H1 (cell line): ENCODE measurements at regions not wholly inside any gene's neighbourhood (a gene's known extent, or its start where the extent isn't known, plus 50 kb on each side); places are given as distances from the start of the nearest gene placed in this dataset.

ENCODE experiments used
- CTCF ChIA-PET: fragments of 300-600 bp; sonication (Branson Sonifier 250); formaldehyde crosslinking; loops from one replicate; lab custom pipeline; 2021; ENCODE audit not compliant: partially characterized antibody; lab: Charles Lee
- POLR2A ChIA-PET: fragments of 300-600 bp; sonication (Branson Sonifier 250); formaldehyde crosslinking; loops from one replicate; lab custom pipeline; 2021; ENCODE audit warnings: inconsistent platforms; ENCODE audit not compliant: partially characterized antibody; lab: Charles Lee
- DNase-seq, 2 experiments: peaks; one replicate each; pipeline versions ENCODE4 v3.0.0 to v3.0.0-alpha.2; 2010 to 2022; ENCODE audit warnings: low spot score in 2 of 2, low read depth in 1 of 2, mixed read lengths in 1 of 2
- FAIRE-seq: peaks from 2 replicates; lab custom pipeline; 2011; peaks lifted over from hg19 to GRCh38; lab: Jason Lieb, UNC
- H2AFZ ChIP-seq: 2 replicates; pipeline ENCODE4 v1.8.1; 2012; ENCODE audit warnings: low read length, inconsistent platforms
- H2AK5ac ChIP-seq: 2 replicates; pipeline ENCODE4 v1.6.1; 2013; ENCODE audit warnings: low read depth, low read length
- H2BK120ac ChIP-seq: replicated peaks from 2 replicates; pipeline ENCODE3; 2013; ENCODE audit warnings: low read depth, low read length, inconsistent platforms
- H2BK12ac ChIP-seq: 2 replicates; pipeline ENCODE4 v1.6.1; 2013; ENCODE audit warnings: low read depth, low read length
- H2BK15ac ChIP-seq: 2 replicates; pipeline ENCODE4 v1.6.1; 2013; ENCODE audit warnings: low read length
- H2BK20ac ChIP-seq: 2 replicates; pipeline ENCODE4 v1.6.1; 2013; ENCODE audit warnings: low read length
- H2BK5ac ChIP-seq: 2 replicates; pipeline ENCODE4 v1.6.1; 2013; ENCODE audit warnings: low read depth, low read length
- H3K14ac ChIP-seq: 2 replicates; pipeline ENCODE4 v1.6.1; 2013; ENCODE audit warnings: inconsistent platforms; ENCODE audit not compliant: insufficient read length
- H3K18ac ChIP-seq: 2 replicates; pipeline ENCODE4 v1.6.1; 2013; ENCODE audit warnings: low read length; ENCODE audit errors: extremely low read depth
- H3K23ac ChIP-seq: 2 replicates; pipeline ENCODE4 v1.6.1; 2013; ENCODE audit warnings: inconsistent platforms; ENCODE audit not compliant: insufficient read length
- H3K23me2 ChIP-seq: 2 replicates; pipeline ENCODE4 v1.6.1; 2013; ENCODE audit warnings: low read depth, low read length
- H3K27ac ChIP-seq: 2 replicates; pipeline ENCODE4 v1.6.1; 2011; ENCODE audit warnings: low read depth, low read length, inconsistent platforms
- H3K27me3 ChIP-seq, 4 experiments: replicated peaks in 1 of 4; 1 replicate in 1 of 4; 2 replicates in 3 of 4; pipeline versions ENCODE4 v1.6.1 to v1.8.1; 2011 to 2013; ENCODE audit warnings: low read length in 3 of 4, mild to moderate bottlenecking in 3 of 4, inconsistent platforms in 2 of 4, mixed read lengths in 2 of 4, moderate library complexity in 1 of 4; ENCODE audit not compliant: control insufficient read depth in 3 of 4, insufficient read depth in 3 of 4; ENCODE audit errors: extremely low read depth in 1 of 4
- H3K36me3 ChIP-seq, 4 experiments: 2 replicates each; pipeline versions ENCODE4 v1.6.1 to v1.8.1; 2011 to 2013; ENCODE audit warnings: mild to moderate bottlenecking in 4 of 4, low read length in 3 of 4, moderate library complexity in 2 of 4, control low read depth in 1 of 4, inconsistent platforms in 1 of 4; ENCODE audit not compliant: insufficient read depth in 4 of 4, control insufficient read depth in 2 of 4
- H3K4ac ChIP-seq: replicated peaks from 2 replicates; pipeline ENCODE3; 2013; ENCODE audit warnings: low read length, low read depth, mixed read lengths, inconsistent platforms; ENCODE audit not compliant: insufficient read length
- H3K4me1 ChIP-seq, 4 experiments: replicated peaks in 1 of 4; 1 replicate in 1 of 4; 2 replicates in 3 of 4; pipeline versions ENCODE4 v1.6.1 to v1.8.1; 2011 to 2013; ENCODE audit warnings: low read length in 3 of 4, inconsistent platforms in 2 of 4, mixed read lengths in 1 of 4; ENCODE audit not compliant: insufficient read depth in 4 of 4, control insufficient read depth in 3 of 4
- H3K4me2 ChIP-seq, 2 experiments: 2 replicates each; pipeline versions ENCODE4 v1.6.1 to v1.8.1; 2011 to 2013; ENCODE audit warnings: low read depth in 2 of 2, low read length in 2 of 2, control low read depth in 1 of 2, inconsistent platforms in 1 of 2, mild to moderate bottlenecking in 1 of 2; ENCODE audit not compliant: insufficient read depth in 1 of 2
- H3K4me3 ChIP-seq, 4 experiments: fragments of 200-600, 300-600 bp in 1 of 4; sonication (generic), shearing (Covaris generic), sonication (Bioruptor Twin) in 1 of 4; 2 replicates each; pipeline versions ENCODE4 v1.5.1 to v1.8.1; 2011 to 2016; ENCODE audit warnings: low read length in 4 of 4, low read depth in 3 of 4, control low read depth in 2 of 4, inconsistent platforms in 2 of 4, mild to moderate bottlenecking in 2 of 4, mixed read lengths in 1 of 4, moderate library complexity in 1 of 4; ENCODE audit not compliant: insufficient read depth in 2 of 4; ENCODE audit errors: extremely low read depth in 1 of 4
- H3K56ac ChIP-seq: replicated peaks from 2 replicates; pipeline ENCODE3; 2013; ENCODE audit warnings: low read depth, mild to moderate bottlenecking, mixed read lengths, low read length, inconsistent platforms; ENCODE audit not compliant: insufficient read length
- H3K79me1 ChIP-seq: 2 replicates; pipeline ENCODE4 v1.6.1; 2013; ENCODE audit warnings: low read depth, low read length, control low read depth
- H3K79me2 ChIP-seq, 2 experiments: 2 replicates each; pipeline versions ENCODE4 v1.6.1 to v1.8.1; 2012 to 2013; ENCODE audit warnings: low read length in 2 of 2, mild to moderate bottlenecking in 2 of 2, inconsistent platforms in 1 of 2; ENCODE audit not compliant: insufficient read depth in 2 of 2, control insufficient read depth in 1 of 2
- H3K9ac ChIP-seq, 4 experiments: replicated peaks in 1 of 4; 1 replicate in 1 of 4; 2 replicates in 3 of 4; pipeline versions ENCODE4 v1.6.1 to v1.8.1; 2011 to 2013; ENCODE audit warnings: low read depth in 3 of 4, low read length in 3 of 4, control low read depth in 2 of 4, mild to moderate bottlenecking in 2 of 4, moderate library complexity in 2 of 4, inconsistent platforms in 1 of 4; ENCODE audit errors: extremely low read depth in 1 of 4
- H3K9me3 ChIP-seq, 2 experiments: 2 replicates each; pipeline versions ENCODE4 v1.6.1 to v1.8.1; 2012 to 2013; ENCODE audit warnings: mild to moderate bottlenecking in 2 of 2, moderate library complexity in 2 of 2, control low read depth in 1 of 2, inconsistent platforms in 1 of 2, low read depth in 1 of 2, low read length in 1 of 2, mixed read lengths in 1 of 2; ENCODE audit not compliant: insufficient read depth in 2 of 2
- H4K20me1 ChIP-seq, 2 experiments: replicated peaks in 1 of 2; 2 replicates each; pipeline versions ENCODE3 to v1.8.1; 2011 to 2013; ENCODE audit warnings: inconsistent platforms in 2 of 2, low read length in 2 of 2, mild to moderate bottlenecking in 1 of 2; ENCODE audit not compliant: insufficient read depth in 2 of 2, control insufficient read depth in 1 of 2
- H4K5ac ChIP-seq: 2 replicates; pipeline ENCODE4 v1.6.1; 2013; ENCODE audit warnings: low read length, low read depth, mixed read lengths, inconsistent platforms; ENCODE audit not compliant: insufficient read length
- H4K8ac ChIP-seq: 2 replicates; pipeline ENCODE4 v1.8.0; 2013; ENCODE audit warnings: mild to moderate bottlenecking, moderate library complexity, low read length, inconsistent platforms; ENCODE audit not compliant: insufficient read depth; ENCODE audit errors: extremely low read depth
- H4K91ac ChIP-seq: replicated peaks from 2 replicates; pipeline ENCODE3; 2013; ENCODE audit warnings: low read length, mixed read lengths, inconsistent platforms; ENCODE audit not compliant: insufficient read length
- CBX8 ChIP-seq: fragments of 300-800, 300-1000 bp; sonication (generic); IDR thresholded peaks from 2 replicates; pipeline ENCODE4 v1.7.1; 2016; ENCODE audit warnings: low read depth, low read length, borderline replicate concordance
- EZH2 ChIP-seq: fragments of 200-600 bp; sonication (generic); IDR thresholded peaks from 2 replicates; pipeline ENCODE4 v1.7.1; 2012; ENCODE audit warnings: low read depth, mild to moderate bottlenecking, moderate library complexity, low read length, inconsistent platforms; ENCODE audit not compliant: severe bottlenecking
- GTF2F1 ChIP-seq: IDR thresholded peaks from 2 replicates; pipeline ENCODE4 v1.6.1; 2012; ENCODE audit warnings: low read depth, low read length, improper control_type of control experiment, borderline replicate concordance
- JUND ChIP-seq: IDR thresholded peaks from 2 replicates; pipeline ENCODE4 v1.6.1; 2011; ENCODE audit warnings: mild to moderate bottlenecking, improper control_type of control experiment, low read length
- PHF8 ChIP-seq: fragments of 200-600 bp; sonication (generic); conservative IDR thresholded peaks from 2 replicates; pipeline ENCODE4 v1.7.1; 2012; ENCODE audit warnings: low read depth, mild to moderate bottlenecking, inconsistent platforms, low read length, moderate library complexity
- RBBP5 ChIP-seq: IDR thresholded peaks from 2 replicates; pipeline ENCODE4 v1.7.1; 2012; ENCODE audit warnings: low read depth, mild to moderate bottlenecking, inconsistent platforms, low read length, moderate library complexity, borderline replicate concordance
- SP4 ChIP-seq: IDR thresholded peaks from 2 replicates; pipeline ENCODE4 v1.6.1; 2012; ENCODE audit warnings: low read length, inconsistent platforms
- WGBS, 2 experiments: shearing (Covaris generic) in 1 of 2; methylation state at CpG; one replicate each; pipeline versions ENCODE4 v1.1.6 to v1.1.7; 2013 to 2015; ENCODE audit warnings: low lambda C conversion rate in 2 of 2, mixed read lengths in 2 of 2, inconsistent platforms in 1 of 2, low coverage in 1 of 2, missing lambda C conversion rate in 1 of 2; ENCODE audit not compliant: insufficient replicate concordance in 2 of 2, insufficient coverage in 1 of 2, insufficient read length in 1 of 2; ENCODE audit errors: extremely low coverage in 1 of 2, missing lambda C conversion rate in 1 of 2; 5-methylcytosine and 5-hydroxymethylcytosine counted together

GRCh38 chr4:126718136-126718535 lies 914.6 kb upstream of the INTU start:
- no peak overlapping the region for H3K14ac ChIP-seq
- FAIRE-seq (no peak), DNase-seq (no peak)
- H3K79me2 ChIP-seq = no peaks in the 10 kb centered on the region
- H4K20me1 ChIP-seq = no peaks in the 10 kb centered on the region
- no peaks in the 10 kb centered on the region for H3K9me3 ChIP-seq
- no peak overlapping the region for H3K56ac ChIP-seq
- H3K36me3 ChIP-seq = no peaks in the 10 kb centered on the region
- H2BK12ac ChIP-seq = no peak overlapping the region
- no peak overlapping the region for H2AK5ac ChIP-seq
- ChIA-PET CTCF (no interaction called here), POLR2A (no interaction called here)
- no peak overlapping the region for H2BK20ac ChIP-seq
- WGBS, 2 experiments = 86% methylated on average over 4 of the region's 4 CpGs; no CpG with 5 or more reads in 1 of the 2 experiments
- no peak overlapping the region for H2BK5ac ChIP-seq
- H2AFZ ChIP-seq = no peak overlapping the region
- no peak overlapping the region for H4K91ac ChIP-seq
- no peak overlapping the region for H3K23ac ChIP-seq
- H3K4me1 ChIP-seq = peaks cover 0 to 7% (median 3%) of the 10 kb centered on the region in 4 experiments; a peak in 2 of 7 replicates
- no peak overlapping the region for H3K27ac ChIP-seq
- H3K18ac ChIP-seq = no peak overlapping the region
- no peak overlapping the region for H3K4ac ChIP-seq
- no peaks in the 10 kb centered on the region for H3K27me3 ChIP-seq
- no peak overlapping the region for H4K5ac ChIP-seq
- no peak overlapping the region for H3K4me2 ChIP-seq
- no peak overlapping the region for H4K8ac ChIP-seq
- H3K4me3 ChIP-seq = no peak overlapping the region
- no peaks in the 10 kb centered on the region for H3K79me1 ChIP-seq
- no peak overlapping the region for H2BK15ac ChIP-seq
- H2BK120ac ChIP-seq = no peak overlapping the region
- no peaks in the 10 kb centered on the region for H3K23me2 ChIP-seq
- H3K9ac ChIP-seq = no peak overlapping the region
- no peak for TF ChIP-seq JUND
- TF ChIP-seq RBBP5 = no peak
- no peak for TF ChIP-seq GTF2F1
- TF ChIP-seq SP4 = no peak
- TF ChIP-seq PHF8 = no peak
- no peak for TF ChIP-seq CBX8
- TF ChIP-seq EZH2 = no peak
